GM10266 (cell line): ENCODE measurements at regions not wholly inside any gene's neighbourhood (a gene's known extent, or its start where the extent isn't known, plus 50 kb on each side); places are given as distances from the start of the nearest gene placed in this dataset.

ENCODE experiments used
- DNase-seq: peaks from one replicate; pipeline ENCODE4 v3.0.0; 2012; ENCODE audit errors: extremely low spot score
- CTCF ChIP-seq: IDR thresholded peaks from 2 replicates; pipeline ENCODE4 v1.5.1; 2012; ENCODE audit warnings: mild to moderate bottlenecking, low read depth; ENCODE audit not compliant: control insufficient read depth, insufficient read depth; ENCODE audit errors: missing control alignments

GRCh38 chr7:113456533-113456932 lies 338.2 kb upstream of the SMIM30 start:
- no peak for DNase-seq
- no peak for TF ChIP-seq CTCF

- DNase-seq: no peak
- no peak for TF ChIP-seq CTCF
Observed at GRCh38 chr7:113454597-113455169, 336.3 kb upstream of the SMIM30 start.

GRCh38 chr7:113452245-113452644 lies 333.9 kb upstream of the SMIM30 start:
- TF ChIP-seq CTCF: no peak
- DNase-seq: no peak

- no peak for TF ChIP-seq CTCF
- no peak for DNase-seq
Observed at GRCh38 chr7:113446791-113447190, 328.4 kb upstream of the SMIM30 start.

GRCh38 chr7:113446391-113446790 lies 328.0 kb upstream of the SMIM30 start:
- no peak for TF ChIP-seq CTCF
- no peak for DNase-seq

- DNase-seq: no peak
- TF ChIP-seq CTCF: no peak
Observed at GRCh38 chr7:113444261-113444660, 325.9 kb upstream of the SMIM30 start.

GRCh38 chr7:113440173-113440572 lies 321.8 kb upstream of the SMIM30 start:
- no peak for TF ChIP-seq CTCF
- no peak for DNase-seq
